HG03520 (cell line): ENCODE measurements at regions not wholly inside any gene's neighbourhood (a gene's known extent, or its start where the extent isn't known, plus 50 kb on each side); places are given as distances from the start of the nearest gene placed in this dataset.

Source experiments
- ATAC-seq: cut with Tn5 transposase; IDR thresholded peaks from one replicate; pipeline ENCODE4 v1.9.1; 2021; ENCODE audit warnings: mild to moderate bottlenecking, moderate library complexity; ENCODE audit not compliant: unreplicated experiment

GRCh38 chr3:41024031-41024836 lies 175.1 kb upstream of the CTNNB1 start:
- ATAC-seq: no peak

GRCh38 chr3:41026394-41027177 lies 172.7 kb upstream of the CTNNB1 start:
- ATAC-seq: no peak

- ATAC-seq: no peak
These were observed 169.9 kb upstream of the CTNNB1 start for GRCh38 chr3:41029356-41029755.

GRCh38 chr3:41030220-41030619 lies 169.1 kb upstream of the CTNNB1 start:
- ATAC-seq: no peak

- no peak for ATAC-seq
These were observed 167.9 kb upstream of the CTNNB1 start for GRCh38 chr3:41031401-41031800.

- no peak for ATAC-seq
These were observed 165.3 kb upstream of the CTNNB1 start for GRCh38 chr3:41033956-41034519.

GRCh38 chr3:41035456-41036022 lies 163.8 kb upstream of the CTNNB1 start:
- no peak for ATAC-seq

GRCh38 chr3:41037651-41038334 lies 161.5 kb upstream of the CTNNB1 start:
- ATAC-seq: no peak

- no peak for ATAC-seq
These were observed 159.0 kb upstream of the CTNNB1 start for GRCh38 chr3:41040256-41040655.

- ATAC-seq: no peak
These were observed 157.8 kb upstream of the CTNNB1 start for GRCh38 chr3:41041462-41041861.

- ATAC-seq: no peak
These were observed 157.4 kb upstream of the CTNNB1 start for GRCh38 chr3:41041899-41042298.

GRCh38 chr3:41044523-41044922 lies 154.8 kb upstream of the CTNNB1 start:
- ATAC-seq: no peak

- no peak for ATAC-seq
These were observed 153.8 kb upstream of the CTNNB1 start for GRCh38 chr3:41045491-41045890.

GRCh38 chr3:41050144-41050543 lies 149.2 kb upstream of the CTNNB1 start:
- no peak for ATAC-seq

GRCh38 chr3:41053220-41053619 lies 146.1 kb upstream of the CTNNB1 start:
- no peak for ATAC-seq

- ATAC-seq: no peak
These were observed 139.2 kb upstream of the CTNNB1 start for GRCh38 chr3:41060106-41060505.

GRCh38 chr3:41064070-41064469 lies 135.2 kb upstream of the CTNNB1 start:
- no peak for ATAC-seq

- ATAC-seq: no peak
These were observed 134.8 kb upstream of the CTNNB1 start for GRCh38 chr3:41064526-41064925.

GRCh38 chr3:41065340-41065739 lies 134.0 kb upstream of the CTNNB1 start:
- no peak for ATAC-seq

- no peak for ATAC-seq
These were observed 126.1 kb upstream of the CTNNB1 start for GRCh38 chr3:41073190-41073589.

GRCh38 chr3:41075975-41076374 lies 123.3 kb upstream of the CTNNB1 start:
- ATAC-seq: no peak
